ENCODE measurements at regions not wholly inside any gene's neighbourhood (a gene's known extent, or its start where the extent isn't known, plus 50 kb on each side); places are given as distances from the start of the nearest gene placed in this dataset.

DNA sequence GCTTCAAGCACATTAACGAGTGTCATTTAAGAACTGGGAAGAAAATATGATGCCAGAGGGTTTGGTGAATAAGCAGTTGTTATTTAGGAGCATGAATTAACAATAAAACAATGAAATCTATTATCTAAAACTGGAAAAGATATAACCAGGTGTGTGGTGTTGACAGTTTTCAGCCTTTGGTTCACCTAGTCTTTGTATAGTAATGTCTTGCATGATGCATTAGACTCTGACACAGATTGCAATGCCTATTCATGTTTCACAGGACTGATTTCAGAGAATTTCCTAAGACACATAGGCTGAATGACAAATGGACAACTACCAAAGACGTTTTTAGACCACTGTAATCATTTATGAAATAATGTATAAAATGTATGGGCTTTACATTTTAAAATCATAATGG, 135.1 kb upstream of the CAV2 start:
- TF ChIP-seq, protein P1, sequence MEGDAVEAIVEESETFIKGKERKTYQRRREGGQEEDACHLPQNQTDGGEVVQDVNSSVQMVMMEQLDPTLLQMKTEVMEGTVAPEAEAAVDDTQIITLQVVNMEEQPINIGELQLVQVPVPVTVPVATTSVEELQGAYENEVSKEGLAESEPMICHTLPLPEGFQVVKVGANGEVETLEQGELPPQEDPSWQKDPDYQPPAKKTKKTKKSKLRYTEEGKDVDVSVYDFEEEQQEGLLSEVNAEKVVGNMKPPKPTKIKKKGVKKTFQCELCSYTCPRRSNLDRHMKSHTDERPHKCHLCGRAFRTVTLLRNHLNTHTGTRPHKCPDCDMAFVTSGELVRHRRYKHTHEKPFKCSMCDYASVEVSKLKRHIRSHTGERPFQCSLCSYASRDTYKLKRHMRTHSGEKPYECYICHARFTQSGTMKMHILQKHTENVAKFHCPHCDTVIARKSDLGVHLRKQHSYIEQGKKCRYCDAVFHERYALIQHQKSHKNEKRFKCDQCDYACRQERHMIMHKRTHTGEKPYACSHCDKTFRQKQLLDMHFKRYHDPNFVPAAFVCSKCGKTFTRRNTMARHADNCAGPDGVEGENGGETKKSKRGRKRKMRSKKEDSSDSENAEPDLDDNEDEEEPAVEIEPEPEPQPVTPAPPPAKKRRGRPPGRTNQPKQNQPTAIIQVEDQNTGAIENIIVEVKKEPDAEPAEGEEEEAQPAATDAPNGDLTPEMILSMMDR (IDR thresholded peaks at IDR 0.05): no peak
- no peak for TF ChIP-seq EP300 (IDR thresholded peaks at IDR 0.05)
- TF ChIP-seq POLR2A (IDR thresholded peaks at IDR 0.05; ENCODE audit: low read depth): no peak

Data from esophagus muscularis mucosa (tissue), 4 donors.